HG02870 (cell line): ENCODE measurements at regions not wholly inside any gene's neighbourhood (a gene's known extent, or its start where the extent isn't known, plus 50 kb on each side); places are given as distances from the start of the nearest gene placed in this dataset.
"Not testable (repeated sequence)": the region's sequence is repeated elsewhere in the genome, so short reads cannot be mapped to it uniquely, and the experiment has no call there.

Experiments used
- ATAC-seq: cut with Tn5 transposase; IDR thresholded peaks from one replicate; pipeline ENCODE4 v1.9.1; 2021; ENCODE audit warnings: mild to moderate bottlenecking, moderate library complexity; ENCODE audit not compliant: unreplicated experiment

DNA sequence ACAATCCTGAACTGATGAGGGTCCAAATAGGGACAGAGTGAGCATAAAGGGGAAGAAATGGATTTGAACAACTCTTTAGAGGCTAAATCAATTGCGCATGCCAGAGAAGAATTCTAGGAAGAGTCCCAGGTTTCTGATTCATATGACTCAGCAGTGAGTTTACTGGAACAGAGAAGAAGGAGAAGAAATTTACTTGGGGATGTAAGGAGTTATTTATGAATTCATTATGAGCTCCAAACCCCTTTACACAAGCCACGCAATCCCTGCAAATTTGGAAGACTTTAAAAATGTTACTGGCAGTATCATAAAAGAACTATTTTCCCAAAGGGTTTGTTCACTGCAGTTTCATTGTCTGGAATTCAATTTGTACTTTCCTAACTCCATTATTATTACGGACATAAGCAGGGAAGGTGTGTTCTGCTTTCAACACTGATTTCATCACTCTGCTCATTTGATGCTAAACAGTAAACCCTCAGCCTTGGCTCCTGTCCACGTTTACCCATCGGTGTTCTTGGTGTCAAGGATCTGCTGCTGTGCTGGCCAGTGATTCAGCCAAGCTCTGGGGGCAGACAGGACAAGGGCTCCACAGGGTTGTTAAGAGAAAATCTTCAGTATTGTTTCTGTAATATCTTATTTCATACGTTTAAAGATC, 273.7 kb downstream of the HNRNPD start:
- no peak for ATAC-seq

DNA sequence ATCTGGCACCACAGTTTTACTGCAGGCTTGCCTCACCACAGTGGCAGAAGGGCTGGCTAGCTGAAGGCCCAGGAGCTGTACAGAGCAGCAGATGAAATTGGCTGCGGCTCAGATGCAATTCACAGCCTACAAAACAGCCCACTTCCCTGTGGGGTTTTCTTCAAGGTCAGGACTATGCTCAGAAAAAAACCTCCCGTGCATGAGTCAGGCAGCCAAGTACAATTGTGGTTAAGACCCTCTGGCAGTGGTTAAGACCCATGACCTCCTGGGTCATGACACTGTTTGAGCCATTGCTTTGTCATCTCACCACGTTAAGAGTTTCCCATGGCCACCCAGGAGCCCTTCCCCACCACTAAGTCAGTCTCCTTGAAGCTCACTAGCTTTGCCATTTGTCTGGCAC, 276.3 kb downstream of the HNRNPD start:
- no peak for ATAC-seq

DNA sequence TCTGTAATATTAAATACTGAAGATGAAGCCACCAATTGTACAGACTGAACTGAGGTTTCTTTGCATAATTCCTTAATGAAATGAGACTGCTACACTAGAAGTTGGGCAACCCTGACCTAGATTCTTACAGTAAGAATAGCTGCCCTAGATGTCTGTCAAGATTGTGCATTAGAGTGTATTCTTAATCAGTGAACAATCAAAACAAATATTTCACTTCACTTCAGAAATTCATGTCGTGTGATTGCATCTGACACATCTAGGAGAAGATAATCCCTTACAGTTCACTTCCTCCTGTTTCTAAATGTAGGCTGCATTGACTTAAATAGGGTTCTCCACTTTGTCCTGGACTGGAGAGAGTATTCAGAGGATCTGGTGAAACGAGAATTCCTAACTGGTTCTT, 283.1 kb downstream of the HNRNPD start:
- ATAC-seq = no peak

DNA sequence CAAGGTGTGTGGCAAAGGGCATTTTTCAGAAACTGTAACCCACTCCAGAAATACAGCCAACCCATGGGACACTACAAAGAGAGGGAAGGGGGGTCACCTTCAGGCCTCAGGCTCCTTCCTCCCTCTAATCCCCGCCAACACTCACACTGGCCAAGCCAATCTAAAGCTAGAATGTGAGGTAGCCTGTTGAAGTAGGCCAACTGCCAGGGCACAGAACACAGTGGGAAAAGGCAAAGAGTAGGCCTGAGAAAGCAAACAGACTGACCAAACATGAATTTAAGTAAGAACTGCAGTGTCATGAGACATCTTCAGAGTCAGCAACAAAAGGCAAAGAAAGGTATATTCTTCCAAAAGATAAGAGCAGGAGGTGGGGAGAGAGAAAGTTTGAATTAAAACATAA, 289.0 kb downstream of the HNRNPD start:
- ATAC-seq = no peak

DNA sequence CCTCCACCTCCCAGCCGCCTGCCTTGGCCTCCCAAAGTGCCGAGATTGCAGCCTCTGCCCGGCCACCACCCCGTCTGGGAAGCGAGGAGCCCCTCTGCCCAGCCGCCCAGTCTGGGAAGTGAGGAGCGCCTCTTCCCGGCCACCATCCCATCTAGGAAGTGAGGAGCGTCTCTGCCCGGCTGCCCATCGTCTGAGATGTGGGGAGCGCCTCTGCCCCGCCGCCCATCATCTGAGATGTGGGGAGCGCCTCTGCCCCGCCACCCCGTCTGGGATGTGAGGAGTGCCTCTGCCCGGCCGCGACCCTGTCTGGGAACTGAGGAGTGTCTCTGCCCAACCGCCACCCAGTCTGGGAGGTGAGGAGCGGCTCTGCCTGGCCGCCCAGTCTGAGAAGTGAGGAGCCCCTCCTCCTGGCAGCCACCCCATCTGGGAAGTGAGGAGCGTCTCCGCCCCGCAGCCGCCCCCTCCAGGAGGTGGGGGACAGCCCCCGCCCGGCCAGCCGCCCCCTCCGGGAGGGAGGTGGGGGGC, 296.3 kb downstream of the HNRNPD start:
- ATAC-seq = not testable (repeated sequence)

DNA sequence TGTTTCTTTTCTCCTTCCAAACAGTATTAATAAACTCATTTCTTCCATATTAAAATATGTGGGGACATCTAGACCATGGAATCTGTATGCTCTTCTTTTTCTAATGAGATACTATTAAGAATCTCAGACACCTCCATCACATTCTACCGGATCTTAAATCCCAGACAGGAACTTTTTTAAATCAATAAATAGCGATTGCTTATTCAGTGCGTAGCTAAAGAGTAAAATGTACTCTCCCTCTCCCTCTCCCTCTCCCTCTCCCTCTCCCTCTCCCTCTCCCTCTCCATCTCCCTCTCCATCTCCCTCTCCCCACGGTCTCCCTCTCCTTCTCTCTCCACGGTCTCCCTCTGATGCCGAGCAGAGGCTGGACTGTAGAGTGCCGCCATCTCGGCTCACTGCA, 297.0 kb downstream of the HNRNPD start:
- no peak for ATAC-seq

DNA sequence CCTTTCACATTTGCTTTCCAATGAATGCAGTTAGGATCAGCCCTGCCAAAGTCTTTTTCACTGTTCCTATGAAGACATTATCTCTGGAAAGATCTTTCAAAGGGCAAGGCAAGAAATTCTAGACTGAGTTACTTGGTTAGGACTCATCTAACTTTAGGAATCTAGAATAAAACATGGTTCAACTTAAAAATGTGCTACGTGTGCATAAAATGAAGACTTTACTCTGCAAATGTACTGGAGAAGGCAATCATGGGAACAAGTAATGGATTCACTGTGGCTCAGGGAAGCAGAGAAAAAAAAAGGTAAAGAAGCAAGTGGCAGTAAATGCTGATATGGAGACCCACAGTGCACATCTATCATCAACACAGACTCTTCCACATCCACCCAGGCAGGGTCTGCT, 297.4 kb downstream of the HNRNPD start:
- no peak for ATAC-seq

DNA sequence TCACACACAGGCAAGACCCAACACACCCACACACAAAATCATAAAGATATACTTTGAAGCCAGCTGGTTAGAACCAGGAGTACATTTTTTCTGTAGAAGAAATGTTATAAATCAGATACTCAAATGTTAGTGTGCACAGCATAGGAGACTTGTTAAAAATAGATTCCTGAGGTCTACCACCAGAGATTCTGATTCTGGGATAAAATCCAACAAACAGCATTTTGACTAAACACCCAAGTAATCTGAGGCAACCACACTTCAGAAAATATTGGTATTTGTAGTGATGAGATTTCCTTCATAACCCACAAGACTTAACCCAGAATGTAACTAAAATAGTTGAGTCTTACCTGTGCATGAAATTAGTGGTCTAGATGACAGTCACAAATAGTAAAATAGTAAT, 301.8 kb downstream of the HNRNPD start:
- no peak for ATAC-seq

DNA sequence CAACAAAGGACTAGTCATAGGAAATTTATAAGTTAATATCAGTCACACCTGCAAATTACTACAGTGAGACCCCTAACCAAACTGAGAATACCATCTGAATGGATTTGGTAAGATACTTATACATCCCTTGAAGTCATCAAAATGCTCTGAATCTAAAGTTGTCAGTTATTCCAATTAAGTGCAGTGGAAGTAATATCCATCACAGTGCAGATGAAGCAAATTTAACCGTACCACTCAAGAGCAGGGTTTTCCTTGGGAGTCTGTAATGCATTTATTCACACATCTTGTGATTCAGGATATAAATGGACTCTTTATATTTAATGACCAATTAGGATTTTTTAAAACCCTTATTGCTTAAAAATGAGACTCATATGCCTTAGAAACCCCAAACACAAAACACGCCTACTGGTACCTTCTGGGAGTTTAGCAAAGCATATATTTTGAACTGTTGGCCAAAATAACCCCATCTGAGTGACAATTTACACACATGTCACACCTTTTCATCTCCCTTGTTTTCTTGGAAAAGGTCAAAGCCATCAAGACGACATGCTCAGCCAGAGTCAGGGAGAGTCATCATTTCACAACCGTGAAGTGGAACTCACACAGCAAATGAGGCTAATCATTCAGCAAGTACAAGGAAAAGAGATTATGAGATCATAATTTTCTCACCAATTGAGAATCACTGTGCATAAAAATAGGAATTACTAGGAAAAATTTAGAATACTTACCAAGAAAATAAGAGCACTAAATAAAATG, 303.7 kb downstream of the HNRNPD start:
- ATAC-seq = no peak

DNA sequence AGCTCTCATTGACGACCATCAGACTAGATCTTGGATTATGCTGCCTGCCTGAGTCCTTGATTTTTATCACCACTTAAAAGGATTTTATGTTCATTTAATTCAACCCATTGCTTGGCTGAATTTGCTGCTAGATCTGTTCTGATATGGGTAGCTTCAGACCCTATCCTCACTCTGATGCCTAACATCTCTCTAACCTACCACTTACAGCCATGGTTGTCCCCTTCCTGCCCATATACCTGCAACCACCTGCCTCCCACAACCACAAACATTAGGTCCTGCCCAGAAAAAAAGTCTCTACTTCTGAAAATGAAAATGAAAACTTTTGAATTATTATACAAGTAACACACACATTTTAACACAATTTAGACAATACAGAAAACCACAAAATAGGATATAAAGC, 310.8 kb downstream of the HNRNPD start:
- ATAC-seq = no peak

DNA sequence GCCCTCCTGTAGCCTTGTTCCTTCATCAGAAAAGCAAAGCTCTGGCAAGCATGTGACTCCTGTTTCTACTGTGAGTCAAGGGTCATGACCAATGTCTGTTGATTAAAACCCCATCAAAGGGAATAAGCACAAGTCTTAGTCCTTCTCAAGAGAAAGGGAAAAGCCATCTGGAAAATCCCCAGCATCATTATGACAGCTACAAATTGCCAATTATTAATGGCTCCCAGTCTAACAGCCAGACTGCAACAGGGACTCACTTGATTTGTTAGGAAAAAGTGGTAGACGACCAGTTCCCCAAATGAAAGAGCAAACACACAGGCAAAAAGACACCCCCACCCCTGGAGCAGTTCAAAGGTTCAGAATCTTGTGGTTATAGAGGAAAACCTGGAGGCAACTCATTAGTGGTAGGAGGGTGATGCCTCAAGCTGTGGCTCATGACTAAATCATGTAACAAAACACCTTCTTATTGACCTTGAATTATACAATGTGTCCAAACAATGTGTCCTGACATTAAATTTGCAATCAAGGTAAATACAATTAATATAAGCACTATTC, 315.7 kb downstream of the HNRNPD start:
- ATAC-seq = no peak

DNA sequence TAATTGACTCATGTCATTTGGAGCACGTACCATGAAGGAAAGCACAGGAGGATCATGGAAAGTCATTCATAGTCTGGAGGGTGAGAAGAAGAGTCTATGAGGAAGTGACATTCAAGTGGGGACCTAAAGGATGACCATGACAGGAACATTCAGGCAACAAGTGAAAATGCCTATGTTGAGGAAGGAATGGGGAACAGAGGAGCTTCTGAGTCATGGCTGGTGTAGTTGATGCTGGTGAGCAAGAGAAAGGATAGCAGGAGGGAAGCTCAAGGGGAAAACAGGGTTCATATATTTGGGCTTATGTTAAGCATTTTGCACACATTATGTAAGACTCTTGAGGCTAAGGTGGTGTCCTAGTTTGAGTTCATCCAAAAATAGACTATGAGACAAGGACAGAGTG, 318.6 kb downstream of the HNRNPD start:
- ATAC-seq = no peak

DNA sequence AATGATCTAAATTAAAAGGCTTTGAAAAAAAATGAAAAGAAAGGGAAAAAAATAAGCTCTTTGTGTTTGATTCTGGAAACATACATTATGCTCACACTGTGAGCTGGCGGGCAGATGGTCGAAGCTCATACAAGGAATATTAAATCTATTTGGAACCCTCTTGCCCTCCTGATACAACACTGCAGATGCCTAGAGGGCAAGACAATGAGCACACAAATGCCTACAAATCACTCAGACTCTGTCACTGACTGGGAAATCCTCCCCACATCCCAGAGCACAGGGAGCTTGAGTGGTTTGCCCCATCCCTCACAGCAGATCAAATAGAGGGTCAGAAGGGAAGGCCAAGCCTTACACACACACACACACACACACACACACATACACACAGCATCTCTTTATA, 320.4 kb downstream of the HNRNPD start:
- no peak for ATAC-seq

DNA sequence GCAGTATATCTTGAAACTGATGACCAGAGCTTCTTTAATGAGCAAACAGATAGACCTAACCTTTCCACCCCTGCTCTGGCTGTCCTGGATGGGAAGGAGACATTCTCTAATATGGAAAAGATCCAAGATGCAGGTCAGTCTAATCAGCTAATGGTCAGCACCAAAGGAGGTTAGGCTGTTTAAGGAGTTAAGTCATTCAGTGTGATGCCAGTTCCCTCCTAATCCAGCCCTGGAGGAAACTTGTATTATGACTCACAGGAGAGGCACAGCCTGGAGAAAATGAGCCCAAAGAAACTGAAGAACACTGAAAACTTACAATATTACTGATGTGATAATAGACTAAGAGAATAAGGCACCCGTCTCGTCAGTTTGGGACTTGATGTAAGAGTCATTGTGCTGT, 323.0 kb downstream of the HNRNPD start:
- no peak for ATAC-seq

DNA sequence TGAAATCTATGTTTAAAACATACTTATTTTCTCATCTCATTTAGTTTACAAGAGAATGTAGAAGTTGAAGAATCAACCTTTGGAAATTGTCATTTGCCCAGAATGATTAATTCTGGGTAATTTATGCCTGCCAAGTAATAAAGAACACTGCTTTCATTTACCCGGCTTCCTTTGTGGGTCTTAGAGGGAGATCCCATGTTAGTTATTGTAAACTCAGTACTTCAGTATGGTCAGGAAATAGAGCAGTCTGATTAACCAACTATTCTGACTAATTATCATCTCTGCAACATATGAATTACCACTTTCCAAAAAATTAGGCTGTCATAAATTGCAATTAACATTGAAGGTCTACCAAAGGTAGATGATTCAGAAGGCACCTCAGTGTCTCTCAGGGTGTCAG, 324.5 kb downstream of the HNRNPD start:
- no peak for ATAC-seq

DNA sequence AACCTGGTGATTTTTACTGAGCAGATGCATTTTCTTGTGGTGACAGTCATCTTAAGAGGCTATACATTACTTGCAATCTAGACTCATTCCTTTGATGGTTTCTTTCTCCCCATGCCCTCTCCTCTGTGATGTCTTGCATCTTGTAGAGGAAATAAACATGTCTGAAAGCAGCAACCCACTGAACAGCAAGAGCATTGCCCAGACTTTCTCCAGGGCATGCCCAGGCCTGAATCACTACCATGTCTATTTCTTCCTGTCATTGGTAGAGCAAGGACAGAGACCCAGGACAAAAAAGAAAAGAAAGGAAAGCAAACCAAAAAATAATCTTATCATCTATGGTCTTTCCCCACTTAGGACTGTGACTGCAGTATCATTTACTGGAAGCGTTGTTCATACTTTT, 326.1 kb downstream of the HNRNPD start:
- no peak for ATAC-seq

DNA sequence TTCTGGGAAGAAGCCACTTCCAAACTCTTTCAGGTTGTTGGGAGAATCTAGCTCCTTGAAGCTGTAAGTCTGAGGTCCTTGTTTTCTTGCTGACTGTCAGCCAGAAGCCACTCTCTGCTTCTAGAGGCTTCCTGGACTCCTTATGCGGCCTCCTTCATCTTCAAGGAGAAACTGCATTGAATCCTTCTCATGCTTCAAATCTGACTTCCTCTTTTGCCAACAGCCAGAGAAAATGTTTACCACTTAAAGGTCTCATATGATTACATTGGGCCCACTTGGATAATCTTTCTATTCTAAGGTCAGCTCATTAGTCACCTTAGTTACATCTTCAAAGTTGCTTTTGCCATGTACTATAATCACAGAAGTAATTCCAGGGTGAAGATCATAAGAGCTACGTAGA, 327.0 kb downstream of the HNRNPD start:
- no peak for ATAC-seq

DNA sequence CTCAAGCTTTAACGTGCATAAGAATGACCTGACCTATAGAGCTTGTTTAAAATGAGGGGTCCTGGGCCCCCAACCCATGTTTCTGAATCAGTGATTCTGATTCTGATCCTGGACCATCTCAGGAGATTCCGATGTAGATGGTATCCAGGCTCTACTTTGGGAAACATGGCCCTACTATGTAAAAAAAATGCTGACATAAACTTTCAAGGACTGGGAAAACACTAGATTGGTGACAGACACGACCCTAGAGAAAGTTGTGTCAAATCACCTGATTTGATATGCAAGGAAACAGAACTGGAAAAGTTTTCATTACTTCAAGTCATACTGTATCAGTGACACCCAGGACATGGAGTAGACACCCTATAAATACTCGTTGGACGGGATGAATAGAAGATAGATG, 328.5 kb downstream of the HNRNPD start:
- no peak for ATAC-seq

DNA sequence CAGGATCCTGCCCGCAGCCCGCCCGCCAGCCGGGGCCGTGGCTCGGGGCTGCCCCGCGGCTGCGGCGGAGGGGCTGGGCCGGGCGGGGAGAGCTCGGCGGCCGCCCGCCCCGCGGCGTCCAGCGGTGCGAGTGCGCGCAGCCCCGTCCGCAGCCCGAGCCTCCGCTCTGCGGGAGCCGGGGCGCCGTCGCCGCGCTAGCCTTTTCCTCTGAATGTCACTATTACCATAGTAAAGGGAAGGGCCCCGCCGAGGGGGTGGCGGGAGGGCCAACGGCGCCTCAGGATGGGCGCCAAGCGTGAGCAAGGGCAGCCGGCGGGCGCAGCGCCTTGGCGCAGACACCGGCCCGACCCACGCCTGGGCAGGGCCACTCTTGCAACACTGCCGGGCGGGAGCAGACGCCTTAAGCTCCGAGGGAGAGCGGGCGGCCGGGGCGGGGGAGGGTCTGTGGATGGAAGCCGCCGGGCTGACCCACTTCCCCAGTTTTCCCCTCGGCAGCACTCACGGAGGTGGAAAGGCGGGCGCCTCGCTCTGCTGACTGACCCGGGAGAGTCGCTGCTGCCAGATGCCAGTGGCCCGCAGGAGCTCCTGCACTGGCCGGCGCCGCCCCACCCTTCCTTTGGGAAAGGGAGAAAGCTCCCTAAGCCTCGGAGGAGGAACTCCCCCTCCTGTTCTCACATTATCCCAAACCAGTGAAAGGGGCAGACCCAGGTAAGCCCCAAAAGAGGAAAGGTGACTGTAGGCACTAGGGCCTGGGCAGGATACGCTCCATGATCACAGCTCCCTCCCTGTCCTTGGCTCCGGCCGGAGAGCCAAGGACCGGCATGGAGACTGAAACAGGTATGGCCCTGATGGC, 329.4 kb downstream of the HNRNPD start:
- ATAC-seq = no peak

DNA sequence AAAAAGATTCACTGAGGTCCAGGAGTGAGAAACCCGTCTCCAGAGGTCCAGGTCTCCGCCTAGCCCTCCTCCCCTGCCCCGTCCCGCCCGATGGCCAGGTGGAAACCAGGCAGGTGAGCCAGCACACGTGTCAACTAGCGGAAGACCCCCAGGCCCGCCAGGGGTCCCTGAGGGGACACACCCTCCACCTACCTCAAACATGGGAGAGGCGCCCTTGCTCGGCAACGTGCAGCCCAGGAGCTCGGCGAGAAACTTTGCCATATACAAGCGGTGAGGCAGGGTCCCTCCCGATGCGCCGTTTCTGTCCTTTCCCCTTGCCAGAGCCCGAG, 330.0 kb downstream of the HNRNPD start:
- no peak for ATAC-seq

DNA sequence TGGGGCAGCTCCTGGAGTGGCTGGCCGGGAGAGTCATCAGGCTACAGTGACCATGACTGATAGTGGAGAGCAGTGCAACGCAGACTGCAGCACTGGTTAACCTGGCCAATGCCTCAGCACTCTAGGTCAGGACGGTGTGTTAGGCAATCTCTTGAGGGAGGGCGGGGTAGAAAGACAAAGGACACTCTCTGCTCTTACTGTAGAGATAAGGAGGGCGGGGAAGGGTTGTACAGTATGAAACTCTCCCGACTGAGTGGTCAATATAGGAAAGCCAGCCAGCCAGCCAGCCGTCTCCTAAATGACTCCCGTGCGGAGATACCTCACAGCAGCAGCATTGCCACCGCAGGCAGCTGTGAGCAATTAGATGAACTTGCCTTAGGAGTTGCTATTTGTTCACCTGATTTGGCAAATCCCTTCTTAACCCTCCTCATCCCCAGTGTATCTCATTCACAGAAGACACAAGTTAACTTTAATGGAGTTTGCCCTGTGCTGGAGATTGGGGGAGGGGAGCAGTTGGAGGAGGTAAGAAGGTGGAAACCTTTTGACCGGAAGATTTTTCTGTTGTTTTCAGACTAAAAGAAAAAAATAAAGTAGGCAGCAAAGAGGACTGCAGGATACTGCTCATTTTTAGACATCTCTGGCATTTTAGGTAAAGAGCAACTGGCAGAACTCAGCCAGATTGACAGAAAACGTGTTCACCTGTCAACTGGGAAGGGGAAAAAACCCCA, 330.5 kb downstream of the HNRNPD start:
- no peak for ATAC-seq
